ENCODE measurements at regions not wholly inside any gene's neighbourhood (a gene's known extent, or its start where the extent isn't known, plus 50 kb on each side); places are given as distances from the start of the nearest gene placed in this dataset.

DNA sequence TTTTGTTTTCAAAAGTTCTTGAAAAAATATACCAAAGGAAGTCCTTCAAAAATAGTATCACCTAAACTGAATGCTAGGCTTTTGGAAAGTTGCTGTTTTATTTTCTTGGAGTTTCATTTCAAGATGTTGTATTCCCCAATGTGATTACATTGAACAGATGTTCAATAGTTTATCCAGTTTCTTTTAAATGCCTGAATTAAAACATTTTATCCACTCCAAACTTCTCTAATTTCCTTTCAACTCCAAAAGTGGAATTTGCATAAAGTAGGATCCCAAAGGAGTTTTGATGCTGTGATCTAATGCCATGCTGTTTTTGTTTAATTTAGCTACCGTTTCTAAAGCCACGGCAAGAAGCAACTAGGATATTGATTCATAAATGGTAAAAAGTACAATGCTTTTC is 892.5 kb upstream of the SLC10A2 start:
- Histone ChIP-seq H3K27me3 (ENCODE audit: control insufficient read depth, insufficient read depth, low read length) (no peaks in the 10 kb centered on the region), H3K9ac (ENCODE audit: insufficient read depth, low read length) (no peak overlapping the region), H3K4me3 (replicated peaks in 1 of 4; ENCODE audit: control extremely low read depth in 1 of 4, insufficient read depth in 1 of 4, low read depth in 3 of 4, low read length in 4 of 4) (no peak overlapping the region), H4K20me1 (ENCODE audit: control insufficient read depth, extremely low read depth, insufficient read depth, low read length) (no peaks in the 10 kb centered on the region), H3K27ac (ENCODE audit: insufficient read depth, low read length) (no peak overlapping the region), H3K9me3 (ENCODE audit: control insufficient read depth, insufficient read depth, low read depth, low read length) (no peaks in the 10 kb centered on the region), H3K79me2 (ENCODE audit: control insufficient read depth, insufficient read depth, low read length) (no peaks in the 10 kb centered on the region), H3K36me3 (ENCODE audit: control insufficient read depth, insufficient read depth, low read length) (no peaks in the 10 kb centered on the region), H3K4me1 (ENCODE audit: control insufficient read depth, extremely low read depth, insufficient read depth, low read length) (no peaks in the 10 kb centered on the region), H2AFZ (ENCODE audit: low read length) (no peak overlapping the region), H3K4me2 (ENCODE audit: extremely low read depth, insufficient read depth, low read length) (no peak overlapping the region)
- no peak for DNase-seq (ENCODE audit: low read depth in 2 of 2)
- TF ChIP-seq EZH2 (IDR thresholded peaks at IDR 0.05; ENCODE audit: low read length, missing control alignments) = no peak
- TF ChIP-seq, protein P1, sequence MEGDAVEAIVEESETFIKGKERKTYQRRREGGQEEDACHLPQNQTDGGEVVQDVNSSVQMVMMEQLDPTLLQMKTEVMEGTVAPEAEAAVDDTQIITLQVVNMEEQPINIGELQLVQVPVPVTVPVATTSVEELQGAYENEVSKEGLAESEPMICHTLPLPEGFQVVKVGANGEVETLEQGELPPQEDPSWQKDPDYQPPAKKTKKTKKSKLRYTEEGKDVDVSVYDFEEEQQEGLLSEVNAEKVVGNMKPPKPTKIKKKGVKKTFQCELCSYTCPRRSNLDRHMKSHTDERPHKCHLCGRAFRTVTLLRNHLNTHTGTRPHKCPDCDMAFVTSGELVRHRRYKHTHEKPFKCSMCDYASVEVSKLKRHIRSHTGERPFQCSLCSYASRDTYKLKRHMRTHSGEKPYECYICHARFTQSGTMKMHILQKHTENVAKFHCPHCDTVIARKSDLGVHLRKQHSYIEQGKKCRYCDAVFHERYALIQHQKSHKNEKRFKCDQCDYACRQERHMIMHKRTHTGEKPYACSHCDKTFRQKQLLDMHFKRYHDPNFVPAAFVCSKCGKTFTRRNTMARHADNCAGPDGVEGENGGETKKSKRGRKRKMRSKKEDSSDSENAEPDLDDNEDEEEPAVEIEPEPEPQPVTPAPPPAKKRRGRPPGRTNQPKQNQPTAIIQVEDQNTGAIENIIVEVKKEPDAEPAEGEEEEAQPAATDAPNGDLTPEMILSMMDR (conservative IDR thresholded peaks at IDR 0.05 in 1 of 2, IDR thresholded peaks at IDR 0.05 in 1 of 2; ENCODE audit: low read depth in 1 of 2, low read length in 2 of 2) = no peak

DNA sequence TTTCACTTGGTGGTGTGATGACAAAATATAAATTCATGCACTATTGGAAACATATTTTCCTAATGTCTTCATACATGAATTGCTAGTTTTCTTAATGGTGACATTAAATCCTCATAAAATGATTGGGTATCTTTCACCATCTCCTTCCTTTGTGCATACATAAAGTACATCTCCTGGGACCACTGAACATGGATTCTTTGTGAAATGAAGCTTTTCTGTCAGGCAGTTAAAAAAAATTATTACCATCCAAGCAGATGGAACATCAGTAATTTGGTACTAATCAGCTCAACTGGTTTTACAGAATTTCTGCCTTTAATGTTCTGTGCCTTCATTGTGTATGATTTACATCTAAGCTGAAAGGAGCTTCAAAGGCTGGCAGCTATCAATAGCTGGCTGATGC is 891.7 kb upstream of the SLC10A2 start:
- H3K79me2 ChIP-seq (ENCODE audit: control insufficient read depth, insufficient read depth, low read length) = no peaks in the 10 kb centered on the region
- H3K9ac ChIP-seq (ENCODE audit: insufficient read depth, low read length) = no peak overlapping the region
- no peaks in the 10 kb centered on the region for H3K36me3 ChIP-seq (ENCODE audit: control insufficient read depth, insufficient read depth, low read length)
- DNase-seq (ENCODE audit: low read depth in 2 of 2) = no peak
- no peak overlapping the region for H2AFZ ChIP-seq (ENCODE audit: low read length)
- no peak overlapping the region for H3K27ac ChIP-seq (ENCODE audit: insufficient read depth, low read length)
- H3K9me3 ChIP-seq (ENCODE audit: control insufficient read depth, insufficient read depth, low read depth, low read length) = no peaks in the 10 kb centered on the region
- H3K4me3 ChIP-seq (replicated peaks in 1 of 4; ENCODE audit: control extremely low read depth in 1 of 4, insufficient read depth in 1 of 4, low read depth in 3 of 4, low read length in 4 of 4) = no peak overlapping the region
- TF ChIP-seq, protein P1 (conservative IDR thresholded peaks at IDR 0.05 in 1 of 2, IDR thresholded peaks at IDR 0.05 in 1 of 2; ENCODE audit: low read depth in 1 of 2, low read length in 2 of 2) = no peak
- no peak for TF ChIP-seq EZH2 (IDR thresholded peaks at IDR 0.05; ENCODE audit: low read length, missing control alignments)
- H4K20me1 ChIP-seq (ENCODE audit: control insufficient read depth, extremely low read depth, insufficient read depth, low read length) = no peaks in the 10 kb centered on the region
- H3K27me3 ChIP-seq (ENCODE audit: control insufficient read depth, insufficient read depth, low read length) = no peaks in the 10 kb centered on the region
- H3K4me2 ChIP-seq (ENCODE audit: extremely low read depth, insufficient read depth, low read length) = no peak overlapping the region
- H3K4me1 ChIP-seq (ENCODE audit: control insufficient read depth, extremely low read depth, insufficient read depth, low read length) = no peaks in the 10 kb centered on the region

DNA sequence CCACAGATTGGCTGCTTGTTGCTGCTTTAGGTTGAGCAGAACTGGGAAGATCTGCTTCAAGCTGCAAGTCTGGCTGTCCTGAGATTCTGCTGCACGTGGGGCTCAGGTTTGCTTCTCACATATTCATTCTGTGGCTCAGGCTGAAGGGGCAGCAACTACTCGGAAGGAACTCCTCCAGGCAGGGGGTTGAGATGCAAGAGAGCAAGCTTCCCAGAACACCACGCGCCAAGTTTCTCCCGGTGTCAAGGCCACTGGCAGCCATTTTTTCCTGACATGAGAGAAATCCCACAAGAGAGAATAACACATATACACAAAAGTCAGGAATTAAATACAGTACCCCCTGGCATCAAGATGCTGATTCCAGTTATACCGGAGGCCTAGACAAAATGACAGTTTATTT is 887.6 kb upstream of the SLC10A2 start:
- no peak for TF ChIP-seq EZH2 (IDR thresholded peaks at IDR 0.05; ENCODE audit: low read length, missing control alignments)
- TF ChIP-seq, protein P1 (conservative IDR thresholded peaks at IDR 0.05 in 1 of 2, IDR thresholded peaks at IDR 0.05 in 1 of 2; ENCODE audit: low read depth in 1 of 2, low read length in 2 of 2) = no peak
- no peak overlapping the region for H3K27ac ChIP-seq (ENCODE audit: insufficient read depth, low read length)
- no peaks in the 10 kb centered on the region for H3K4me1 ChIP-seq (ENCODE audit: control insufficient read depth, extremely low read depth, insufficient read depth, low read length)
- H3K9me3 ChIP-seq (ENCODE audit: control insufficient read depth, insufficient read depth, low read depth, low read length) = no peaks in the 10 kb centered on the region
- H3K4me3 ChIP-seq (replicated peaks in 1 of 4; ENCODE audit: control extremely low read depth in 1 of 4, insufficient read depth in 1 of 4, low read depth in 3 of 4, low read length in 4 of 4) = no peak overlapping the region
- H3K4me2 ChIP-seq (ENCODE audit: extremely low read depth, insufficient read depth, low read length) = no peak overlapping the region
- H2AFZ ChIP-seq (ENCODE audit: low read length) = no peak overlapping the region
- no peaks in the 10 kb centered on the region for H3K27me3 ChIP-seq (ENCODE audit: control insufficient read depth, insufficient read depth, low read length)
- DNase-seq (ENCODE audit: low read depth in 2 of 2) = no peak
- H3K36me3 ChIP-seq (ENCODE audit: control insufficient read depth, insufficient read depth, low read length) = no peaks in the 10 kb centered on the region
- H3K79me2 ChIP-seq (ENCODE audit: control insufficient read depth, insufficient read depth, low read length) = no peaks in the 10 kb centered on the region
- no peaks in the 10 kb centered on the region for H4K20me1 ChIP-seq (ENCODE audit: control insufficient read depth, extremely low read depth, insufficient read depth, low read length)
- no peak overlapping the region for H3K9ac ChIP-seq (ENCODE audit: insufficient read depth, low read length)
